GM11168 (cell line): ENCODE measurements at regions not wholly inside any gene's neighbourhood (a gene's known extent, or its start where the extent isn't known, plus 50 kb on each side); places are given as distances from the start of the nearest gene placed in this dataset.

Experiments used
- in situ Hi-C: fragments of 300-500 bp; cut with MboI; formaldehyde crosslinking; loops from one replicate; pipeline ENCODE4 v1.12.0; 2022; ENCODE audit warnings: low sequenced_read_pairs; ENCODE audit not compliant: unreplicated experiment

DNA sequence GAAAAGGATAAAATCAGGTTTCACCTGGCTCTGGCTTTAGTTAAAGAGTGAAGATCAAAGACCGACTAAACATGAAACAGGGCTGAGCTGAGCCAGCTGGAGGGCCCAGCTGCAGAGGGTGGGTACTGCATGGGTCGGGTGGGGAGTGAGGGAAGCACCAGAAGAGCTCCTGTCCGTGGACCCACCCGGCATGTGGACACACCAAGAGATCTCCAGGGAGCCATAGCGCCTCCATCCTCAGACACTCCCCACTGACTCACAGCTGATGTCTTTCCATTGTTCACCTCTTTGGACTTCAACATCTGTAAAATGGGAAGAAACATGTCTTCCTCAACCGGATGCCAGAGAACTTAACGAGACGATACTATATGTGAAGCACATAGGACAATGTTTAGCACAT lies 178.3 kb upstream of the KLHL29 start:
- in situ Hi-C loops: no loop called here

DNA sequence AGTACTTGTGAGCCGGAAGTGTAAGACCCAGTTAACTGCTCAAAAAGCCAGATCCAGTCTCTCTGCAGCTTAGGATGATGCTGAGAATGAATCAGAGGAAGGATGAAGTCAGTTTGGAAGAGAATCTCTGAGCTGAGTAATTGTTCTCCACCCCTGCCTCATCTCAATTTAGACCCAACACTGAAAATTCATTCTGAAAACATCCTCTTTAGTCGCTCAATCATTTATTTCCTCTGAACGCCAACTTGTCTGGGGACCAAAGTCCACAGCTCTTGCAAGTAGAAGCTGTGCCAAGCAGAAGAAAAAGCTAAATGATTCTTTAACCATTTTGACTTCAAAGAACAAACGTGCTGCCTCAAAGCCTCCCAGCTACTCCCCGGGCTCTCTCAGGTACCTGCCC lies 177.1 kb upstream of the KLHL29 start:
- in situ Hi-C loops: no loop called here

DNA sequence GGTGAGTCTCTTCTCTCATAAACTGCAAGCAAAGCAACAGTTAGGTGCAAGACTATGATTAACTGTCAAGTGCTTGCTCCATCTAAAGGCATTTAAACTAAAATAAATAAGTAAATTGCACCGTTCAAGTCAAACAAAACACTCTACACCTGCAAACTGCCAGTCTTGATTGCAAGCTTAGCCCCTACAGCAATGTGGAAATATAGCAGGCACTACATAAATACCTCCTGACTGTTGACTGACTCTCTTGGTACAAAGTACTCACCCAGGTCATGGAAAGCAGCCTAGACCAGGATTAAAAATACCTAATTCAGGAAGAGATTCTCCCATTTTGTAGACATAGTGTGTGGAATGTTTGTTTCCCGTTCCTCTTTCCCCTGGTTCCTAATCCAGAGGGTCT lies 176.6 kb upstream of the KLHL29 start:
- in situ Hi-C loops: no loop called here

DNA sequence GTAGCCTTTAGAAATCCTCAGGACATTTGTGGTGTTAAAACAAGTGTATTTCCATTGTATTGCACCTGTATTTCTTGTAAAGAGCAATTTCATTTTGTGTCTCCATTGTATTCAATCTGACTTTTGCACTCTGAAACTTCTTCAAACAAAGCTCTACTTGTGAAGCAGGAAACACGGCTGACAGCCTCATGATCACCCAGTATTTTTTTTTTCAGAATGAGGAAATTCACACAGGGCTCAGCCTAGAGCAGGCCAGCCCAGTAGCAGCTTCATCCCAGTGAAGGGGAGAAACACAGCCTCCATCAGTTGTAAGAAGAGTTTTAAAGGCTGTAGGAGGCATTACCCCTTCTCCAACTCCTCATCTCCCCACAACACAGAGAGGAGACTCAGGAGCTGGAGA lies 175.9 kb upstream of the KLHL29 start:
- in situ Hi-C loops: no loop called here

DNA sequence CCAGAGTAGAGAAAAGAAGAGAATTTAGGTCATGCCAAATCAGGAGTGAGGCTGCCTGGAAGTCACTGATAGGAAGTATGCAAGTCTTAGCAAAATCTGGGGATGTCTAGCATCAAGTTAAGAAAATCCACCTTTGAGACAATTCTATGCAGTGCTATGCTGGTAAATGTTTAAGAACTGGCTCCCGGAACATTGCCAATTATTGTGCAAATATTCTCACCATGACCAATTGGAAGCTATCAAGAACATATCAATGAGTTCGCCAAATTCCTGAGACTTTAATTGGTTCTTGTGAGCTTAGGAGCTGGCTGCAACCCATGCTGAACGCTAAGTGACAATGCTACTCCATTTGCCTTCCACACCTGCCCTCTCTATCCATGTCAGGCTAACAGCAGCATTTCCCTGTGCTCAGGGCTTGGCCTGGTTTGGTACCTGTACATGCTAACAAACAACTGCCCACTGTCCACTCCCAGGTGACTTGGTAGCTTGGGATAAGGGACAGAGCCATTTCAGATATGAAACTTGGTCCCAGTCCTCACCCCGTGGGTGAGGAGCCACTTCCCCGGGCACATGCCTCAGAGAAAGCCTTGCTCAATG lies 172.9 kb upstream of the KLHL29 start:
- in situ Hi-C loops: no loop called here

DNA sequence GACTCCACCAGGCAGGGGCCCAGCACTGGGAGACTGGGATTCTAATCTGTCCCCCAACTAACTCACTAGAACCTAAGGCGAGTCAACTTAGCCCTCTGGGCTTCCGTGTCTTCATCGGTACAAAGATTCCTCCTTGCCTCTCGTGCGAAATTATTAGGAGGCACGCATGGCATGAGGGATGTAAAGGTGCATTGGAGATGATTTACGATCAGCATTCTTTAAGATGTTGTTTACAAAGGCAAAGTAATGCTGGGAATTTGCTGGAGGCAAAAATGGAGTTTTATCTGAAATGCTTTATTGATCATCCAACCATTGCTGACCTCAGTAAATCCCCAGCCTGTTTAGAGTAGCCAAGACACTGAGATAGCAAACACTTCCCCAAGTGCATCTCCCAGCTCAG lies 171.8 kb upstream of the KLHL29 start:
- in situ Hi-C loops: no loop called here

GRCh38 chr2:23215016-23215415 lies 170.0 kb upstream of the KLHL29 start:
- in situ Hi-C loops: no loop called here

DNA sequence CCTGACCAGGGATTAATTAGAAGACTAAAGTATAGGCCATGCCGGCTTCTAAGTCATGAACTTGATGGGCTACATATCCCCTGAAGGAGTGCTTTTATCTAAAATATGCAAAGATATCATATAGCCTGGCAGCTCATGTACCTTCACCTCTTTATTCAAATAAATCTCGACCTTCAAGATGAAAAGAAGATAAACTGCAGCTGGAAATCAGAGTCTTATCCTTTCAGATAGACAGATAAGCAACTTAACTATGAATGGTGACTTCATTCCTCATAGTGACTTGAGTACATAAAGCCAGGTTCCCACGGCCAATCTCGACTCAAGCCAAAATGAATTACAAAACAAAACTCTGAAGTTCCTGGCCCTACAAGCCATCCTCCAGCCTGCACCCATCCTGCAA lies 165.3 kb upstream of the KLHL29 start:
- in situ Hi-C loops: no loop called here

- in situ Hi-C loops: no loop called here
Measured at GRCh38 chr2:23220513-23221094, 164.4 kb upstream of the KLHL29 start.

DNA sequence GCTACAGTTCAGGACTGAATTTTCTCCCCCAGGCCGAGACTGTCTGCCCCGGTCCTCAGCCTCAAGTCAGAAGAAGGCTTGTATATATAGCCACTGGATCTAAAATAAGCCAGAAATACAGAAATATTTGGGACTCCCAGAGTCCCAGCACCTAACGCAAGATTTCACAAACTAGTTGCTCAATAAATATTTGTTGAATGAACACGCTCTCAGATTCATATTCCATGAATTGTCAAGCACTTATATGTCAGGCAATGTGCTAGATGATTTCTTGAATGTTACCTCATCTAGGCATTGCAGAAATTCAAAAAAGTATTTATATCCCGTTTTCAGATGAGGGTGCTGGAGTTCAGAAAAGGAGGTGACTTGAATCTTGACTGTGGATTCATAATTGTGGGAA lies 163.7 kb upstream of the KLHL29 start:
- in situ Hi-C loops: no loop called here

- in situ Hi-C loops: no loop called here
Measured at GRCh38 chr2:23221901-23222300, 163.1 kb upstream of the KLHL29 start.

DNA sequence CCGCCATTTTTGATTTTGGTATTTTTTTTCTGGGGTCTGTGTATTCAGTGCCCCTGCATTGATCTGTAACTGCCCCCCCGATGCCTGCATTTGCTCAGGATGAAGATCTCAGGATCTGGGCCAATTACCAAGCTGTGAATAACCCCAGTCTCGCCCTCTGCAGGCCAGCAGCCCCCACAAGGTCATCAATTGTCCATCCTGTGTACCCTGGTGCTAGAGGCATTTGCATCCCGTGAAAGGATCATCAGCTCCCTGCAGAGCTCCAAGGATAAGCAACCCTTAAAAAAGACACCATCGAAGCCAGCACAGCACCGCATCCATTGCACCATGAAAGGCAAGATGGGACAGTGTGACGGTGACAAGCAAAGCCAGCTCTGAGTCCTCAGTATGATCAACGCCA lies 154.1 kb upstream of the KLHL29 start:
- in situ Hi-C loops: no loop called here

GRCh38 chr2:23231865-23232264 lies 153.1 kb upstream of the KLHL29 start:
- in situ Hi-C loops: no loop called here

- in situ Hi-C loops: no loop called here
Measured at GRCh38 chr2:23235292-23235691, 149.7 kb upstream of the KLHL29 start.

DNA sequence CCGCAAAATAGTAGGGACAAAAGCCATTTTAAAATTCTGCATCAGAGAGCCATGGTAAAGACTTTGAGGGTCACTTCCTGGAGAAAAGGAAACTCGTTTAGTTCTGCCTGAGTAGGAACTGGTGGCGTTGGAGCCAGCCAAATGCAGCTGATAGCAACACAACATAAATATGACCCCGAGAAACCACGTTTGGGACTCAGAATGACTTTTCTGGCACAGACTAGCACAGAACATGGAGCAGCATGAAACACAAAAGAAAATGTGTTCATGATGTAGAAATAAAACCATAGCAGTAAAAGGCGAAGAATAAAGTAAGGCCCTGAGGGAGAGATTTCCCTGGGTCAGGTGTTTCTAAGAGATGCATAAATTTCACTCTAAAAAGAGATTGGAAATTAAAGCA lies 149.2 kb upstream of the KLHL29 start:
- in situ Hi-C loops: no loop called here

DNA sequence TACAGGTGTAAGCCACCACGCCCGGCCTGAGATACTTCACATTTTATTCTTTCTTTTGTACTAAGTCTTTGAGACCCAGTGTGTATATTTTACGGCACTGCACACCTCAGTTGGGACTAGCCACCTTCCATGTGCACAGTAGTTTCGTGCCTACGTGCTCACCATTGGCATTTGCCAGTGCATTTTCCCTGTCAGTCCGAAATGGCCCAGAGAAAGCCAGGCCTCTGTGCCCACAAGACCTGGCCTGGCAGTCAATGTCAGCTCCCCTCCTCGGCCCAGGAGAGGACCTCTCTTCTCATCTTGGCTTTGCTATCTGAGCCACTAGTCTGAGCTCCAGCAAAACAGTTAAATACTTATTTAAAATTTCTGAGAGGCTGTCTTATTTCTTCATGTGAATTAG lies 147.8 kb upstream of the KLHL29 start:
- in situ Hi-C loops: no loop called here

GRCh38 chr2:23238011-23238657 lies 146.8 kb upstream of the KLHL29 start:
- in situ Hi-C loops: no loop called here

DNA sequence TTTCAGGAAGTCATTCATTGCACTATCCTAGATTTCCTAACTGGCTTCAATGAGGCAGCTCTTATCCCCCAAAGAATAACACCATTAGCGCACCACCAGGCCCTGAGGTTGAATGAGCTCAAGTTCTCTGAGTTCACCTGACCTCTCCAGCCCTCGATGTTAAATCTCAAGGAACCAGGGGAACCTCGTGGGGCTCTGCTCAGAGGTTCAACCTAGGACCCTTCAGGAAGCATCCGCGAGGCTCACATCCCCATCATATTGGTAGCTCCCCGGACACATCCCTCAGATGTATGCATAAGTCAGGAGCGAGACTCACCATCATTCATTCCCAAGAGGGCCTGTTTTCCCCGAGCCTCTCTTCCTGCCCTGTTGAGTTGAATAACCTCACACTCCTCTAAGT lies 145.6 kb upstream of the KLHL29 start:
- in situ Hi-C loops: no loop called here

- in situ Hi-C loops: no loop called here
Measured at GRCh38 chr2:23241121-23241520, 143.9 kb upstream of the KLHL29 start.

GRCh38 chr2:23241611-23242245 lies 143.3 kb upstream of the KLHL29 start:
- in situ Hi-C loops: no loop called here

- in situ Hi-C loops: no loop called here
Measured at GRCh38 chr2:23243073-23243659, 141.8 kb upstream of the KLHL29 start.
